ENCODE measurements at regions not wholly inside any gene's neighbourhood (a gene's known extent, or its start where the extent isn't known, plus 50 kb on each side); places are given as distances from the start of the nearest gene placed in this dataset.

DNA sequence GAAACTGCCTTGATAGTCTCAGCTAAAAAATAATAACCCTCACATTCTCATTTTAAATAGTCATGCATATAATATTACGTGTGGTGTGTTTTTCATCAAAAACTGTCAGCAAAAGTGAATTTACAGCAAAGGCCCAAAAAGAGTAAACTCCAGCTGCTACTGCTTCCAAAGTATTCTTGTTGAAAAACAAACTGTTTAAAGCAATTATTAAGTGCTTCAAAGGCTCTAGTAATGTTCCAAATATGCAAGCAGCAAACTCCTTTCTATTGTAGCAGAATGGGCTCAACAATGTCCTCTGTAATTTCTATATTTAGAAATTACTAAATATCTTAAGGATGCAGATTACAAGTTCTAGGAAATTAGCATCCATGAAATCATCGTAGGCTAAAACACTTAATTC lies 280.0 kb upstream of the TBX18 start:
- Mint-ChIP-seq H3K27ac (no peak overlapping the region), H3K4me1 (no peaks in the 10 kb centered on the region), H3K4me3 (no peak overlapping the region), H3K9me3 (peaks cover 13% of the 10 kb centered on the region), H3K36me3 (no peaks in the 10 kb centered on the region)
- DNase-seq (ENCODE audit: low spot score in 2 of 2) (no peak), ATAC-seq (no peak)

- no peak overlapping the region for H3K27ac Mint-ChIP-seq
- no peak overlapping the region for H3K4me3 Mint-ChIP-seq
- DNase-seq (ENCODE audit: low spot score in 2 of 2) (no peak), ATAC-seq (no peak)
- peaks cover 13% of the 10 kb centered on the region for H3K9me3 Mint-ChIP-seq
- no peaks in the 10 kb centered on the region for H3K36me3 Mint-ChIP-seq
- H3K4me1 Mint-ChIP-seq: no peaks in the 10 kb centered on the region
Observed at GRCh38 chr6:85041376-85041775, 277.0 kb upstream of the TBX18 start.

DNA sequence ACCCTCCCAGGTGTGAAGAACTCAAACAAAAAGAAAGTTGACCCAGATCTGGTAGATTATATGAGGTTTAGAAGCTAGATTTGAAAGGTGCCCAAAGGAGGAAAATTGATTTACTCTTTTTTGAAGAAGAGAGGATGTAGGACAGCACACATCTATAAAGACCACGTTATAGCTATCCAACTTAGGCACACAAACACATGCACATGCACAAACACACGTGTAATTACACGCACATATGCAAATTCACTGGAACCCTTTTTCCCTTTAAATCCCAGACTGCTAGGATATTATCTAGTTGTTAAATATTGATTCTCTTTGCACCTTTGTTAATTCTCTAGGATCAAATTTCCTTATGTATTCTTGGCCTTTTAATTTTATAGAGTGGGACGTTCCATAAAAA lies 272.8 kb upstream of the TBX18 start:
- ATAC-seq: no peak
- Mint-ChIP-seq H3K4me3 (no peak overlapping the region), H3K27ac (no peak overlapping the region), H3K4me1 (no peaks in the 10 kb centered on the region), H3K36me3 (no peaks in the 10 kb centered on the region), H3K9me3 (peaks cover 17% of the 10 kb centered on the region)
- no peak for DNase-seq (ENCODE audit: low spot score in 2 of 2)

- DNase-seq (ENCODE audit: low spot score in 2 of 2) (no peak), ATAC-seq (no peak)
- H3K9me3 Mint-ChIP-seq: peaks cover 13% of the 10 kb centered on the region
- no peak overlapping the region for H3K4me3 Mint-ChIP-seq
- H3K27ac Mint-ChIP-seq: no peak overlapping the region
- H3K36me3 Mint-ChIP-seq: no peaks in the 10 kb centered on the region
- no peaks in the 10 kb centered on the region for H3K4me1 Mint-ChIP-seq
Observed at GRCh38 chr6:85035766-85036165, 271.4 kb upstream of the TBX18 start.

- Mint-ChIP-seq H3K9me3 (peaks cover 14% of the 10 kb centered on the region), H3K36me3 (no peaks in the 10 kb centered on the region), H3K4me1 (no peaks in the 10 kb centered on the region), H3K27ac (no peak overlapping the region), H3K4me3 (no peak overlapping the region)
- DNase-seq (ENCODE audit: low spot score in 2 of 2) (no peak), ATAC-seq (no peak)
Observed at GRCh38 chr6:85033547-85033946, 269.1 kb upstream of the TBX18 start.

DNA sequence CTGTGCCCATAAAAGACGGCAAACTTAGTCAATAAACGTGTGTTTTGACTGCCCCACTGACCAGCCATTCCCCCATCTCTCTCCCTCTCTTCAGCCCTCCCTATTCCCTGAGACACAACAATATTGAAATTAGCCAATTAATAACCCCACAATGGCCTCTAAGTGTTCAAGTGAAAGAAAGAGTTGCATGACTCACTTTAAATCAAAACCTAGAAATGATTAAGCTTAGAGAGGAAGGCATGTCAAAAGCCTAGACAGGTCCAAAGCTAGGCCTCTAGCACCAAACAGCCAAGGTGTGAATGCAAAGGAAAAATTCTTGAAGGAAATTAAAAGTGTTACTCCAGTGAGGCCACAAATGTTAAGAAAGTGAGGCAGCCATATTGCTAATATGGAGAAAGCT lies 261.6 kb upstream of the TBX18 start:
- Mint-ChIP-seq H3K27ac (no peak overlapping the region), H3K9me3 (peaks cover 4% of the 10 kb centered on the region), H3K4me3 (no peak overlapping the region), H3K36me3 (no peaks in the 10 kb centered on the region), H3K4me1 (no peaks in the 10 kb centered on the region)
- no peak for DNase-seq (ENCODE audit: low spot score in 2 of 2)
- no peak for ATAC-seq

- peaks cover 4% of the 10 kb centered on the region for H3K9me3 Mint-ChIP-seq
- no peaks in the 10 kb centered on the region for H3K36me3 Mint-ChIP-seq
- ATAC-seq: no peak
- DNase-seq (ENCODE audit: low spot score in 2 of 2): no peak
- no peaks in the 10 kb centered on the region for H3K4me1 Mint-ChIP-seq
- H3K4me3 Mint-ChIP-seq: no peak overlapping the region
- no peak overlapping the region for H3K27ac Mint-ChIP-seq
Observed at GRCh38 chr6:85023721-85024120, 259.3 kb upstream of the TBX18 start.

- Mint-ChIP-seq H3K4me1 (no peaks in the 10 kb centered on the region), H3K9me3 (peaks cover 4% of the 10 kb centered on the region), H3K4me3 (no peak overlapping the region), H3K27ac (no peak overlapping the region), H3K36me3 (no peaks in the 10 kb centered on the region)
- DNase-seq (ENCODE audit: low spot score in 2 of 2) (no peak), ATAC-seq (no peak)
Observed at GRCh38 chr6:85017352-85017751, 253.0 kb upstream of the TBX18 start.

- H3K4me3 Mint-ChIP-seq: no peak overlapping the region
- no peaks in the 10 kb centered on the region for H3K36me3 Mint-ChIP-seq
- H3K4me1 Mint-ChIP-seq: no peaks in the 10 kb centered on the region
- DNase-seq (ENCODE audit: low spot score in 2 of 2): no peak
- ATAC-seq: no peak
- peaks cover 4% of the 10 kb centered on the region for H3K9me3 Mint-ChIP-seq
- no peak overlapping the region for H3K27ac Mint-ChIP-seq
Observed at GRCh38 chr6:85016726-85017125, 252.3 kb upstream of the TBX18 start.

DNA sequence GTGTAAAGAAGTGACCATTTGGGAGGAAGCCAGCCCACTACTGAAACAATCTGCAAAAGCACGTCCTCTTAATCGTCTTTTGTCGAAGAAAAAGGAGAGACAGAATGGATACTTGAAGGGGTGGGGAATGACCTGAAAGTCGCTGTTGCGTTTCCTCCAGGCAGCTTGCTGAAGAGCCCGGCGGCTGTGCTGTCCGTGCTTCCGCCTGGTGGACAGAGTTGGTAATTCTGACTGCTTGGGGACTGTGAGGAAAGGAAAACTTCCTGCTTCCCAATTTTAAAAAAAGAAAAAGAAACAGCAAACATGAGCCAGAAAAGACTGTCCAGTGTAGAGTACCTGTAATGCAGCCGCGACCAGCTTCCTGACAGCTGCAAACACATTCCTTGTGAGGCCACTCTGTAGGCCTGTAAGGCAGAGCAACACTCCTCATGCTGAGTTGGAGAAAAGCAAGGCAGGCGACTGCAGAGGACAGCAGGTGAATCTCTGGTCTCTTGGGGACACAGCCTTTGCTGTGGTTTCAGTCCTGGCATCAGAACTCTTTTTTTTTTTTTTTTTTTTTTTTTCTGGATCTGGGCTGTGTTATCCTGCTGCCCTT lies 251.1 kb upstream of the TBX18 start:
- H3K4me1 Mint-ChIP-seq: no peaks in the 10 kb centered on the region
- H3K36me3 Mint-ChIP-seq: no peaks in the 10 kb centered on the region

DNA sequence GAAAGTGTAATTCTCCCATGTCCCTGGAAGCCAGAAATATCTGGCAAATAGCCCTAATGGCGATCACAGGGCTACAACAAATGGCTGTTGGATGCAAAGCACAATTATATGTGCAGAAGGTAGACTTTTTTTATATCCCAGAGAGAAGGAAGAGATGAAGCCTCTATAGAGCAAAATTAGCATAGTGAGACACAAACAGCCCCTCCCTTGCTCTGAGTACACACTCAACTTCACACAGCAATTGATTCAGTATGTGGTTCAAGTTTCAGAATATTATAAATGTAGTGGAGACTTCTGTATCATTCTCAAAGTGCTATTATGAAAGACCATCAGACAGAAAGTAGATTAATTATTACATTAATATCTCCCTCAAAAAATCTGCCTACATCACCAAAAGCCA lies 246.5 kb upstream of the TBX18 start:
- H3K36me3 Mint-ChIP-seq: no peaks in the 10 kb centered on the region
- no peak for DNase-seq (ENCODE audit: low spot score in 2 of 2)
- no peak for ATAC-seq
- no peak overlapping the region for H3K27ac Mint-ChIP-seq
- H3K4me1 Mint-ChIP-seq: no peaks in the 10 kb centered on the region
- H3K9me3 Mint-ChIP-seq: peaks cover 4% of the 10 kb centered on the region
- no peak overlapping the region for H3K4me3 Mint-ChIP-seq

More for the DNA sequence above, 251.1 kb upstream of the TBX18 start:
- Mint-ChIP-seq H3K4me3 (no peak overlapping the region), H3K9me3 (peaks cover 4% of the 10 kb centered on the region), H3K27ac (no peak overlapping the region)
- DNase-seq (ENCODE audit: low spot score in 2 of 2) (no peak), ATAC-seq (no peak)

GRCh38 chr6:85008296-85009009 lies 244.1 kb upstream of the TBX18 start:
- ATAC-seq (no peak), DNase-seq (ENCODE audit: low spot score in 2 of 2) (no peak)
- no peaks in the 10 kb centered on the region for H3K4me1 Mint-ChIP-seq
- no peak overlapping the region for H3K27ac Mint-ChIP-seq
- H3K4me3 Mint-ChIP-seq: no peak overlapping the region
- no peaks in the 10 kb centered on the region for H3K36me3 Mint-ChIP-seq
- no peaks in the 10 kb centered on the region for H3K9me3 Mint-ChIP-seq

DNA sequence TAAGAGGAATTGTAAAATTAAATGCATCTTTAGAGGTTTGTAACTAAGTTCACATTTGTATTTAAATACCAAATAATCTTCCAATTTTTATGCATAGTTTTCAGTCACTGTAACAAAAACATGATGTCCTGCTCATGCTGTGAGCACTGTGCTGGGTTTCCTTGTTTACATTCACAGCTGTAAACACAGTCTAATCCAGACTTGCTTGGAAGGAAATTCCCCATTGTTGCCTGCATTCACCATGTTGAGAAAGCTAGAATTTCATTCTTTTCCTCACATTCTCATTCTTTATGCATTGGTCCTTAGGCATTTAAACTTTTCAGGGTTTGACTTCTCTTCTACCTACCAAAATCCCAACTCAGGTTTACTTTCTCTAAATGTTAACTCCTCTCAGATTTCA lies 242.0 kb upstream of the TBX18 start:
- DNase-seq (ENCODE audit: low spot score in 2 of 2) (no peak), ATAC-seq (no peak)
- Mint-ChIP-seq H3K4me1 (no peaks in the 10 kb centered on the region), H3K9me3 (no peaks in the 10 kb centered on the region), H3K27ac (no peak overlapping the region), H3K4me3 (no peak overlapping the region), H3K36me3 (no peaks in the 10 kb centered on the region)

- ATAC-seq: no peak
- no peaks in the 10 kb centered on the region for H3K36me3 Mint-ChIP-seq
- no peak for DNase-seq (ENCODE audit: low spot score in 2 of 2)
- no peaks in the 10 kb centered on the region for H3K9me3 Mint-ChIP-seq
- H3K27ac Mint-ChIP-seq: no peak overlapping the region
- H3K4me1 Mint-ChIP-seq: no peaks in the 10 kb centered on the region
- no peak overlapping the region for H3K4me3 Mint-ChIP-seq
Observed at GRCh38 chr6:85005494-85005893, 241.1 kb upstream of the TBX18 start.

- Mint-ChIP-seq H3K27ac (no peak overlapping the region), H3K36me3 (no peaks in the 10 kb centered on the region), H3K9me3 (no peaks in the 10 kb centered on the region), H3K4me3 (no peak overlapping the region), H3K4me1 (no peaks in the 10 kb centered on the region)
- ATAC-seq: no peak
- DNase-seq (ENCODE audit: low spot score in 2 of 2): no peak
Observed at GRCh38 chr6:85004361-85004995, 240.1 kb upstream of the TBX18 start.

GRCh38 chr6:85002847-85003246 lies 238.4 kb upstream of the TBX18 start:
- Mint-ChIP-seq H3K36me3 (no peaks in the 10 kb centered on the region), H3K4me3 (no peak overlapping the region), H3K9me3 (no peaks in the 10 kb centered on the region), H3K4me1 (no peaks in the 10 kb centered on the region), H3K27ac (no peak overlapping the region)
- DNase-seq (ENCODE audit: low spot score in 2 of 2) (no peak), ATAC-seq (no peak)
